ENCODE measurements at regions not wholly inside any gene's neighbourhood (a gene's known extent, or its start where the extent isn't known, plus 50 kb on each side); places are given as distances from the start of the nearest gene placed in this dataset.

- H3K4me2 ChIP-seq, result peak overlapping the region; percentile 43
- peaks cover 9% of the 10 kb centered on the region; the same call in 1 of the 2 replicates for H3K9me3 ChIP-seq
- H3K27me3 ChIP-seq, result no peaks in the 10 kb centered on the region
- H4K20me1 ChIP-seq, result no peaks in the 10 kb centered on the region
- no peak overlapping the region for H3K9ac ChIP-seq
- no peak for TF ChIP-seq Cebpa-rat (IDR thresholded peaks at IDR 0.05)
- peaks cover 36% of the 10 kb centered on the region for H3K4me1 ChIP-seq
- no peaks in the 10 kb centered on the region for H3K36me3 ChIP-seq
- H3K27ac ChIP-seq, result no peak overlapping the region
- no peak overlapping the region for H3K4me3 ChIP-seq
Observed at GRCh38 chr7:54810401-54810800, 51.4 kb upstream of the SEC61G start.

- H3K4me2 ChIP-seq, result peak overlapping the region; percentile 43
- H3K27ac ChIP-seq, result no peak overlapping the region
- no peaks in the 10 kb centered on the region for H4K20me1 ChIP-seq
- no peaks in the 10 kb centered on the region for H3K36me3 ChIP-seq
- no peaks in the 10 kb centered on the region for H3K27me3 ChIP-seq
- peaks cover 9% of the 10 kb centered on the region; the same call in 1 of the 2 replicates for H3K9me3 ChIP-seq
- peaks cover 36% of the 10 kb centered on the region for H3K4me1 ChIP-seq
- no peak for TF ChIP-seq Cebpa-rat (IDR thresholded peaks at IDR 0.05)
- H3K9ac ChIP-seq, result no peak overlapping the region
- H3K4me3 ChIP-seq, result no peak overlapping the region
Observed at GRCh38 chr7:54811041-54811845, 52.2 kb upstream of the SEC61G start.

GRCh38 chr7:54811846-54812254 lies 52.8 kb upstream of the SEC61G start:
- no peaks in the 10 kb centered on the region for H3K36me3 ChIP-seq
- no peak overlapping the region for H3K27ac ChIP-seq
- H3K27me3 ChIP-seq, result no peaks in the 10 kb centered on the region
- no peak overlapping the region for H3K9ac ChIP-seq
- no peak overlapping the region for H3K4me3 ChIP-seq
- H3K9me3 ChIP-seq, result peaks cover 9% of the 10 kb centered on the region; the same call in 1 of the 2 replicates
- no peaks in the 10 kb centered on the region for H4K20me1 ChIP-seq
- H3K4me2 ChIP-seq, result peak overlapping the region; percentile 43
- H3K4me1 ChIP-seq, result peaks cover 36% of the 10 kb centered on the region
- TF ChIP-seq Cebpa-rat (IDR thresholded peaks at IDR 0.05), result no peak

GRCh38 chr7:54812756-54813322 lies 53.8 kb upstream of the SEC61G start:
- Histone ChIP-seq H3K27ac (no peak overlapping the region; the same call in 1 of the 2 replicates), H3K4me1 (peaks cover 42% of the 10 kb centered on the region), H3K4me2 (peak overlapping the region; percentile 64), H3K9ac (no peak overlapping the region), H3K9me3 (peaks cover 9% of the 10 kb centered on the region; the same call in 1 of the 2 replicates), H3K36me3 (no peaks in the 10 kb centered on the region), H4K20me1 (no peaks in the 10 kb centered on the region), H3K4me3 (no peak overlapping the region), H3K27me3 (no peaks in the 10 kb centered on the region)
- no peak for TF ChIP-seq Cebpa-rat (IDR thresholded peaks at IDR 0.05)

DNA sequence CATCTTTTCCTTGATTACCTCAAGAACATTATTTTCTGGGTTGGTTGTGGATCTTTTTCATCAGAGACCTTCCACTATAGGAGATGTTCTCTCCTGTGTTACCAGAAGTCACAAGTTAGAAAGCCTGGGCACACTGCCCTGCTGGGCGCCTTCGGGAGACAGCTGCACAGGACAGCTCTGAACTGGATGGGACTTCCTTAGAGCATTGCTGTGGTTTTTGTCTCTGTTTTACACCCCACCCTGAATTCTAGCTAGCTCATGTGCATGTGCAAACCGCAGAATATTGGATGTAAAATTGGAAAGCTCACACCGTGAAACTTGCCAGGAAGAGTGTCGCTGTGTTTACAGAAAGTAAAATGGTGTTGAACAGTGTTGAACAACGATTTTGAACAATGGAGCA lies 54.4 kb upstream of the SEC61G start:
- H3K9me3 ChIP-seq, result peaks cover 9% of the 10 kb centered on the region; the same call in 1 of the 2 replicates
- H3K27me3 ChIP-seq, result no peaks in the 10 kb centered on the region
- no peak overlapping the region; the same call in 1 of the 2 replicates for H3K27ac ChIP-seq
- H3K4me2 ChIP-seq, result peak overlapping the region; percentile 64
- TF ChIP-seq Cebpa-rat (IDR thresholded peaks at IDR 0.05), result no peak
- H3K36me3 ChIP-seq, result no peaks in the 10 kb centered on the region
- H4K20me1 ChIP-seq, result no peaks in the 10 kb centered on the region
- H3K4me3 ChIP-seq, result no peak overlapping the region
- peaks cover 42% of the 10 kb centered on the region for H3K4me1 ChIP-seq
- no peak overlapping the region for H3K9ac ChIP-seq

DNA sequence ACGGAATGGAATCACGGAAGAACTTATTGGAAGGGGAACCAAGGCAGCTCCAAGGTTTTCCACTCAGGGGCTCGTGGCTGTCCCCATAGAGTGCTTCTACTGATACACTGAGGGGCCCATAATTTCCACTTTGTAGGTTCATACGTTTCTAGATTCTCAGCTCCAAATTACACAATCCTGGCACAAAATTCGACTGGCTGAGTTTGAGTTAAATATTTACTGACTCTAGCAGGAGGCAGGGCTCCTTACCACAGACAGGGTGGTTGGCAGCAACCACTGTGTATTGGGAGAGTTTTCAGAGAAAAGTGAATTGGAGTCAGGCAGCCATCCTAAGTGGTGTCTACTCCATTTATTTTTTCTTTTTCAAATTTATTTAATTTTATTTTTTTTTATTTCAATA lies 55.4 kb upstream of the SEC61G start:
- no peaks in the 10 kb centered on the region for H3K27me3 ChIP-seq
- H3K9me3 ChIP-seq, result peaks cover 2% of the 10 kb centered on the region; the same call in 1 of the 2 replicates
- H3K4me1 ChIP-seq, result peaks cover 42% of the 10 kb centered on the region
- TF ChIP-seq Cebpa-rat (IDR thresholded peaks at IDR 0.05), result no peak
- no peak overlapping the region for H3K27ac ChIP-seq
- H4K20me1 ChIP-seq, result no peaks in the 10 kb centered on the region
- no peak overlapping the region for H3K9ac ChIP-seq
- no peaks in the 10 kb centered on the region for H3K36me3 ChIP-seq
- H3K4me3 ChIP-seq, result no peak overlapping the region
- H3K4me2 ChIP-seq, result no peak overlapping the region

DNA sequence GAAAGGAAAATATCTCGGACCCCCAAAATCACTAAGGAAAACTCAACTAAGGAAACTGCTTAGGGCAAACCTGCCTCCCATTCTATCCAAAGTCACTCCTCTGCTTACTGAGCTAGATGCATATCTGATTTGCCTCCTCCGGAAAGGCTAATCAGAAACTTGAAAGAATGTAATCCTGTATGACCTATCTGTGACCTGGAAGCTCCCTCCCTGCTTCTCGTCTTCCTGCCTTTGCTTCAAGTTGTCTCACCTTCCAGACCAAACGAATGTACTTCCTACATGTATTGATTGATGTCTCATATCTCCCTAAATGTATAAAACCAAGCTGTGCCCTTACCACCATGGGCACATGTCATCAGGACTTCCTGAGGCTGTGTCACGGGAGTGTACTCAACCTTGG lies 58.1 kb upstream of the SEC61G start:
- H3K4me1 ChIP-seq, result peaks cover 25% of the 10 kb centered on the region
- H3K4me2 ChIP-seq, result peak overlapping the region; percentile 22
- no peaks in the 10 kb centered on the region for H3K27me3 ChIP-seq
- TF ChIP-seq Cebpa-rat (IDR thresholded peaks at IDR 0.05), result no peak
- H3K27ac ChIP-seq, result no peak overlapping the region
- no peaks in the 10 kb centered on the region for H3K9me3 ChIP-seq
- H3K36me3 ChIP-seq, result no peaks in the 10 kb centered on the region
- H3K9ac ChIP-seq, result no peak overlapping the region
- H4K20me1 ChIP-seq, result no peaks in the 10 kb centered on the region
- H3K4me3 ChIP-seq, result no peak overlapping the region

GRCh38 chr7:54823776-54824175 lies 64.8 kb upstream of the SEC61G start:
- Histone ChIP-seq H3K4me1 (no peaks in the 10 kb centered on the region), H3K9me3 (peaks cover 13% of the 10 kb centered on the region), H3K27ac (no peak overlapping the region), H3K27me3 (no peaks in the 10 kb centered on the region), H3K4me2 (no peak overlapping the region), H3K9ac (no peak overlapping the region), H3K4me3 (no peak overlapping the region), H3K36me3 (no peaks in the 10 kb centered on the region), H4K20me1 (no peaks in the 10 kb centered on the region)
- TF ChIP-seq Cebpa-rat (IDR thresholded peaks at IDR 0.05), result no peak

DNA sequence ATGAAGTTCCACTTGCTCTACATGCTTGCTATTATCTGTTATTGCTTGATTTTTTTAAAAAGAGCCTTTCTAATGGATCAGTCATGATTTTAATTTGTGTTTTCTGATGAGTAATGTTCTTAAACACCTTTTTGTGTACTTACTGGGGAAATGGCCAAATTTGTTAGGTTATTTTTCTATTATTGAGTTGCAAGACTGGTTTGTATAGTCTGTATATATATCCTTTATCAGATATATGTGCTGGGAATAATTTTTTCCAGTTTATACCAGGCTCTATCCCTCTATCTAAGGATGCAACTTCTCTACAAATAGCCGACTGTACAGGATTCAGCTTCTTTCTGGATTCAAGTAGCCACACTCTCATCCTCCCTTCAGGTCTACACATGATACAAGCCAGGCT lies 65.6 kb upstream of the SEC61G start:
- TF ChIP-seq Cebpa-rat (IDR thresholded peaks at IDR 0.05), result no peak
- H3K9ac ChIP-seq, result no peak overlapping the region
- H3K27ac ChIP-seq, result no peak overlapping the region

DNA sequence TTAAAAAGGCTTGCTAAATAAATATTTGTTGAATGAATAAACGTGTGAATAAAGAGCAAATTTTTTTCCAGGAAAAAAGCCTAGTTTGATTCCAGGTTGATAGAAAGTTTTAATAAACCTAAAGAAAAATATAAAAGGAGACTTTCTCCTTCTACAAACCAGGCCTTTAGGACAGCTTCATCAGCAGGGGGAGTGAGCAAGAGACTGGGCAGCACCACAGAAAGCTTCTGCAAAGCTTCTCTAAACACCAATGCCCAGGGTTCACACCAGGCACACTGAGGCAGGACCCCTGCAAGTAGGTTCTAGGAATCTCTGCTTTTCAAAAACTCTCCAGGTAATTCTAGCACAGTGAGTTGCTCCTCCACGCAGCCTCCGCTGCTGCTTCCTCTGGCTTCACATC lies 66.4 kb upstream of the SEC61G start:
- Histone ChIP-seq H3K4me2 (no peak overlapping the region), H3K4me1 (no peaks in the 10 kb centered on the region), H3K9me3 (peaks cover 13% of the 10 kb centered on the region), H4K20me1 (no peaks in the 10 kb centered on the region), H3K36me3 (no peaks in the 10 kb centered on the region), H3K27ac (no peak overlapping the region), H3K27me3 (no peaks in the 10 kb centered on the region), H3K4me3 (no peak overlapping the region), H3K9ac (no peak overlapping the region)
- no peak for TF ChIP-seq Cebpa-rat (IDR thresholded peaks at IDR 0.05)

More for the DNA sequence above, 65.6 kb upstream of the SEC61G start:
- Histone ChIP-seq H3K4me1 (no peaks in the 10 kb centered on the region), H3K27me3 (no peaks in the 10 kb centered on the region), H4K20me1 (no peaks in the 10 kb centered on the region), H3K9me3 (peaks cover 13% of the 10 kb centered on the region), H3K4me2 (no peak overlapping the region), H3K36me3 (no peaks in the 10 kb centered on the region), H3K4me3 (no peak overlapping the region)

All from BLaER1 (cell line).